ENCODE measurements at regions not wholly inside any gene's neighbourhood (a gene's known extent, or its start where the extent isn't known, plus 50 kb on each side); places are given as distances from the start of the nearest gene placed in this dataset.
"Not testable (repeated sequence)": the region's sequence is repeated elsewhere in the genome, so short reads cannot be mapped to it uniquely, and the experiment has no call there.

- DNase-seq (ENCODE audit: low read depth) = no peak
- in situ Hi-C loops (cut with HindIII; ENCODE audit: low pct_unique_long_range_greater_than_20kb, low sequenced_read_pairs) = no loop called here
Observed at GRCh38 chr4:176595257-176595656, 197.5 kb downstream of the VEGFC start.

- in situ Hi-C loops (cut with HindIII; ENCODE audit: low pct_unique_long_range_greater_than_20kb, low sequenced_read_pairs) = no loop called here
- no peak for DNase-seq (ENCODE audit: low read depth)
Observed at GRCh38 chr4:176601124-176601523, 191.6 kb downstream of the VEGFC start.

GRCh38 chr4:176607807-176608206 lies 184.9 kb downstream of the VEGFC start:
- DNase-seq (ENCODE audit: low read depth) = no peak
- in situ Hi-C loops (cut with HindIII; ENCODE audit: low pct_unique_long_range_greater_than_20kb, low sequenced_read_pairs) = no loop called here

GRCh38 chr4:176608346-176608745 lies 184.4 kb downstream of the VEGFC start:
- in situ Hi-C loops (cut with HindIII; ENCODE audit: low pct_unique_long_range_greater_than_20kb, low sequenced_read_pairs) = no loop called here
- DNase-seq (ENCODE audit: low read depth) = no peak

DNA sequence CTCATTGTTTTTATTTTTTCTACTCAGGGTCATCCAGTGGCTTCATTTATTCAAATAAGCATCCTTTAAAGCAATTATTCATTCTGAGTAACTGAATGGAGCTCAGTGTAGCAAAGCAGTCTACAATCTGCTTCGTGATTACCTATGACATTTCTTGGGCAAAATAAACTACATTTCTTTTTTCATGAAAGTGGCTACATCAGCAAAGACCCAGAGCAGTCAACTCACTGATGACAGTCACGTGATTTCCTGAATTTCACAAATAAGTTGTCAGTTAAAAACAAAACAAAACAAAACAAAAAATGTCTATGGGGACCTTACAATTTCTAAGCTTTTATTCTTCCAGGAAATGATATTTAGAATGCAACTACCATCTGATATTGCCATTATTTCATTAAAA lies 182.1 kb downstream of the VEGFC start:
- in situ Hi-C loops (cut with HindIII; ENCODE audit: low pct_unique_long_range_greater_than_20kb, low sequenced_read_pairs) = no loop called here
- DNase-seq (ENCODE audit: low read depth) = no peak

DNA sequence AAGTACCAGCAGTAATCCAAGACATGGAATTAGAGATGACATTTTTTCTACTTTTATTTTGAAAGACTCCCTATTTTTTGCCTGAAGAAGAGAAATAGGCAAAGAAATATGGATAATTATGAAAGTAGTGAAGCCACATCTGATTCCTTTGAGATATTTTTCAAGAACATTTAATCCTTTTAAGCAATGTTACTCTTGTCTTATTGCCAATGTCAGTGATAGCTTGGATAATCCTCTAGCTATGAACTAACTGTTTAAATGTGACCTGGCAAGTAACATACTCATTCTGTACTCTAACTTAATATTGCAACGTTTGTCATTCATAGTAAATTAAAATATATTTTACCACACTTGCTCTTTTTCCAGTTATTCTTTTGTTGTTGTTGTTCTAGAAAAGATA lies 181.3 kb downstream of the VEGFC start:
- DNase-seq (ENCODE audit: low read depth) = no peak
- in situ Hi-C loops (cut with HindIII; ENCODE audit: low pct_unique_long_range_greater_than_20kb, low sequenced_read_pairs) = no loop called here

DNA sequence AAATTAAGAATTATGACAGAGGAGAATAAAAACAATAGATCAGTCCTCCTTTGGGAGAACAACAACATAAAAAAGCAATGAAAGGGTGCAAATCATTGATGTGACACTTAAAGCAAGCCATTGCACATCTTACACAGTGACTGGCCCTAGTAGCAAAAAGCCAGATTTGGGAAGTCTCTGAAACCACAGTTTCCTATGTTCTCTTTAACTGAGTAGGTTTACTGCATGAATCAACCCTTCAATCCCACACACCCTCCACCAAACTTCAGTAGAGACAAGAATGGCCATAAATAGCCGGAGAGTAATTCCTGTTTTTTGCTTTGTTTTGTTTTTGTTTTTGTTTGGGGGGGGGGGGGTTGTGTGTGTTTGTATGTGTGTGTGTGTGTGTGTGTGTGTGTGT lies 180.8 kb downstream of the VEGFC start:
- DNase-seq (ENCODE audit: low read depth) = no peak
- in situ Hi-C loops (cut with HindIII; ENCODE audit: low pct_unique_long_range_greater_than_20kb, low sequenced_read_pairs) = no loop called here

DNA sequence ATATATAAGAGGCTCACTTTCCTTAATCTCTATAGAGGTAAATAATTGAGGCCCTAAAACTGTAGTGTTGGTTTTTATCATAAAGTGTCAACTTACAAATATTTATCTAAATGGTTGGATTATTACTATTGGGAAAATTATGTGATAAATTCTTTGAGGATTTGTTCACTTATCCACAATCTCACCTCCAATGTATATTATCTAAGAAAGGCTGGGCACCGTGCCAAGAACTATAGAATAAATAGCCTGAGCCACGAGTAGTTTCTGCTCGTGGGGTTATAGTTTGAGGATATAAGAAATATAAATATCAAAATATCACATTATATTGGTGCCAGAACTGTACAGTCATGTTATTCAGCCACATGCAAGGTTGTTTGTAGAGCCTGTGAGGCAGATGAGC lies 177.9 kb downstream of the VEGFC start:
- in situ Hi-C loops (cut with HindIII; ENCODE audit: low pct_unique_long_range_greater_than_20kb, low sequenced_read_pairs) = no loop called here
- DNase-seq (ENCODE audit: low read depth) = no peak

DNA sequence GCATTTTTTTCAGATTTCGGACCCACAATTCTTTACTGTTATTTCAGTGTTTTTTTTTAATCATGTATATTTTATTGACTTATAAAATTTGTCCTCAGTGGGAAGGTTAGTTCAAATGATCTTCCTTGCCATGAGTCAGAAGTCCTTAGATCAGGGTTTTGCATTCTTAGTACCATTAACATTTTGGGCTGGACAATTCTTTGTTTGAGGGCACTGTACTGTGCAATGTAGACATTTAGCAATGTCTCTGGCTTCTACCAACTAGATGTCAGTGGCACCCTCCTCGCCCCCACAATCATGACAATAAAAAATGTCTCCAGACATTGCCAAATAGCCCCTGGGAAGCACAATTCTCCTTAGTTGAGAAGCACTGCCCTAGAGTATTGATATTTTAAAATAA lies 176.6 kb downstream of the VEGFC start:
- no peak for DNase-seq (ENCODE audit: low read depth)
- in situ Hi-C loops (cut with HindIII; ENCODE audit: low pct_unique_long_range_greater_than_20kb, low sequenced_read_pairs) = no loop called here

DNA sequence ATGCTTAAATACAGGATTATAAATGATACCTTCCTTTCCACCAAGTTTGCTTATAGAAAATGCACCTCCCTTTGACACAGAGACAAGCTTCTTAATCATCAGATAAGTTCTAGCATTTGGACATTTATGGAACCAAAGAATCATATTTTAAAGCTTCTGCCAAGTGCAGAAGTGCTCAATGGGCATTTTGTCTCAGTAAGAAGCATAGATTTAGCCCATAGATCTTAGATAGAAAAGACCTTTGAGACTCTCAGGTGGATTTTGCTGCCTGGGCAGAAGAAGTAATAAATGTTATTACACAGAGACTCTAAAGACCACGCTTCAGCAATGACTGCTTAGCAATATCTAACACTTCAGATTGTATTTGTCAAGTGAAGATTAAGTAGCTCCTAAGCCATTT lies 174.6 kb downstream of the VEGFC start:
- in situ Hi-C loops (cut with HindIII; ENCODE audit: low pct_unique_long_range_greater_than_20kb, low sequenced_read_pairs) = no loop called here
- no peak for DNase-seq (ENCODE audit: low read depth)

- no peak for DNase-seq (ENCODE audit: low read depth)
- in situ Hi-C loops (cut with HindIII; ENCODE audit: low pct_unique_long_range_greater_than_20kb, low sequenced_read_pairs) = no loop called here
Observed at GRCh38 chr4:176619430-176619829, 173.3 kb downstream of the VEGFC start.

DNA sequence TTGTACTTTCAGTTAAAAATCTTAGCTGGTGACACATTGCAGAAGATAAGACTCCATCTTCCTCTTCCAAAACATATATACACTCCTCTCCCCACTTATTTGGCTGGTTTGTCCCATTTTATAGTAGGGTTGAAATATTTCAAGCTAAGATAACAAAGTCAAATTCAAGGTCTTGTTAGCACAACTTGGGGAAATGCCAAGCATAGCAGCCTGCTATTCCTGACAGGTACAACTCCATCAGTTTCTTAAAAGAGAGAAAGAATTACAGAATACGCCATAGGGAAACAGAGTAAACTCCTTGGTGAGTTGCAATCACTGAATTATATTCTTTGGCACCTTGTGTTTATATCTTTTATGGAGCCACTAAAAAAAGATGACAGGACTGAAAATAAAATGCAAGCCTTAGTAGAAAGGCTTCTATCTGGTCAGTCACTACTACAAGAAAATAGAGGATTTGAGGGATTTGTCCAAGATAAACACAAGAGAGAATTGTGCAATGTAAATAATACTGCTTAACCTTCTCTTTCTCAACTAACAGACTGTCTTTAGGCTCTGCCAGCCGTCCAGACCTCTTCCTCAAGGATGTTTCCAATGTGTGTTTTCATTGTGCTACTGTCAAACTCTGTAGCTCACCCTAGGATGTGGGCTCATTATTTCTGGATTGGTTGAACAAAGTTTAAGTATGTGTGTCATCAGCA lies 170.3 kb downstream of the VEGFC start:
- in situ Hi-C loops (cut with HindIII; ENCODE audit: low pct_unique_long_range_greater_than_20kb, low sequenced_read_pairs) = no loop called here
- DNase-seq (ENCODE audit: low read depth) = no peak

DNA sequence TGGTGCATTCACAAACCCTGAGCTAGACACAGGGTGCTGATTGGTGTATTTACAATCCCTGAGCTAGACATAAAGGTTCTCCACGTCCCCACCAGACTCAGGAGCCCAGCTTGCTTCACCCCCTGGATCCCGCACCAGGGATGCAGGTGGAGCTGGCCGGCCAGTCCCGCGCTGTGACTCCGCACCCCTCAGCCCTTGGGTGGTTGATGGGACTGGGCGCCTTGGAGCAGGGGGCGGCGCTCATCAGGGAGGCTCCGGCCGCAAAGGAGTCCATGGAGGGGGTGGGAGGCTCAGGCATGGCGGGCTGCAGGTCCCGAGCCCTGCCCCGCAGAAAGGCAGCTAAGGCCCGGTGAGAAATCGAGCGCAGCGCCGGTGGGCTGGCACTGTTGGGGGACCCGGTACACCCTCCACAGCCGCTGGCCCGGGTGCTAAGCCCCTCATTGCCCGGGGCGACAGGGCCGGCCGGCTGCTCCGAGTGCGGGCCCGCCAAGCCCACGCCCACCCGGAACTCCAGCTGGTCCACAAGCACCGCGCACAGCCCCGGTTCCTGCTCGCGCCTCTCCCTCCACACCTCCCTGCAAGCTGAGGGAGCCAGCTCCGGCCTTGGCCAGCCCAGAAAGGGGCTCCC lies 167.6 kb downstream of the VEGFC start:
- in situ Hi-C loops (cut with HindIII; ENCODE audit: low pct_unique_long_range_greater_than_20kb, low sequenced_read_pairs); DNase-seq (ENCODE audit: low read depth): not testable (repeated sequence)

- in situ Hi-C loops (cut with HindIII; ENCODE audit: low pct_unique_long_range_greater_than_20kb, low sequenced_read_pairs) = no loop called here
- DNase-seq (ENCODE audit: low read depth) = no peak
Observed at GRCh38 chr4:176627916-176628315, 164.8 kb downstream of the VEGFC start.

DNA sequence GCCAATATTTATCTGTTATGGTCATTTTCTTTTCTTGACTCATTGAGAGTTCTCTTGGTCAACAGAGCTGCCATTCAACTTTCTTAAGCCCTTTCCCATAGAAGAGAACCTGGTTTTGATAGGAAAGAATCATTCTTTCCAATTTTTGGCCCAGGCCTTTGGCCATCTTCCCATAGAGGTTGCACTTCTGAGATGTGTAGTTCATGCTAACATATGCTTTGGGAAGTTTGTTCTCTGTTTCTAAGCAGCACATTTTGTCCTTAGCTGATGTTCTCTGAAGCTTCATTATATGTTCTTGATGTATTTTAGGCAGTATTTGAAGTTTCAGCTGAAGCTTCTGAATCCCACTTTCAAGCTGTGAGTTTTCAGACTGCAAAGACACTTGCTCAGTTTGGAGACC lies 161.1 kb downstream of the VEGFC start:
- no peak for DNase-seq (ENCODE audit: low read depth)
- in situ Hi-C loops (cut with HindIII; ENCODE audit: low pct_unique_long_range_greater_than_20kb, low sequenced_read_pairs) = no loop called here

Measured in Caki2 (cell line).